A673 (cell line): ENCODE measurements at regions not wholly inside any gene's neighbourhood (a gene's known extent, or its start where the extent isn't known, plus 50 kb on each side); places are given as distances from the start of the nearest gene placed in this dataset.

Experiments
- CTCF ChIP-seq: fragments of 300-800, 200-600 bp; sonication (generic); conservative IDR thresholded peaks from 2 replicates; pipeline ENCODE4 v1.5.1; 2017; ENCODE audit warnings: low read depth, mild to moderate bottlenecking, antibody characterized with exemption, low read length, moderate library complexity, mixed read lengths
- EZH2 ChIP-seq: fragments of 200-600 bp; sonication (generic); IDR thresholded peaks from 2 replicates; pipeline ENCODE4 v1.6.1; 2017; ENCODE audit warnings: borderline replicate concordance, low read depth, mild to moderate bottlenecking, mixed read lengths, antibody characterized with exemption, low read length; ENCODE audit not compliant: poor library complexity, severe bottlenecking

GRCh38 chr13:37295573-37295972, 190.1 kb upstream of the CSNK1A1L start:
- no peak for TF ChIP-seq CTCF
- TF ChIP-seq EZH2, result no peak
